GM18498 (cell line): ENCODE measurements at regions not wholly inside any gene's neighbourhood (a gene's known extent, or its start where the extent isn't known, plus 50 kb on each side); places are given as distances from the start of the nearest gene placed in this dataset.
"Not testable (repeated sequence)": the region's sequence is repeated elsewhere in the genome, so short reads cannot be mapped to it uniquely, and the experiment has no call there.

Experiments used
- ATAC-seq: cut with Tn5 transposase; IDR thresholded peaks from one replicate; pipeline ENCODE4 v1.9.1; 2021; ENCODE audit warnings: mild to moderate bottlenecking, moderate library complexity; ENCODE audit not compliant: unreplicated experiment

- no peak for ATAC-seq
Measured at GRCh38 chr10:2067015-2067414, 329.7 kb upstream of the ADARB2 start.

GRCh38 chr10:2054728-2055127 is 317.4 kb upstream of the ADARB2 start:
- ATAC-seq, result no peak

DNA sequence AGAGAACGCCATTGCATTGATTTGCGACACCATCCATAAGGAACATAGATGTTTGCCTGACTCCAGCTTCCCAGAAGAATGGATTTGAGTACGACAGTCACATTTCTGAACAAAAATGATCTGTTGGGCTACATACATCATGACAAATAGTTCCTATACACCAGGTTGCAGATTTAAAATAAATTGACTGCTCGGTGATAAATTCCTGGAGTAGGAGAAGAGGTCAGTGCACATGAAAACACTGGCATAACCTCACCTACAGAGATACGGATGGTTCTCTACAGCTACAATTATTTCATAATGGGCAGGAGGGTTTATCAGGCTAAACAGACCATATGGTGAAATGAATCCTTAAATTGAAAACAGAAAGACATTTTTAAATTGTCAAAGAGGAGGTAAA is 316.5 kb upstream of the ADARB2 start:
- ATAC-seq, result no peak

DNA sequence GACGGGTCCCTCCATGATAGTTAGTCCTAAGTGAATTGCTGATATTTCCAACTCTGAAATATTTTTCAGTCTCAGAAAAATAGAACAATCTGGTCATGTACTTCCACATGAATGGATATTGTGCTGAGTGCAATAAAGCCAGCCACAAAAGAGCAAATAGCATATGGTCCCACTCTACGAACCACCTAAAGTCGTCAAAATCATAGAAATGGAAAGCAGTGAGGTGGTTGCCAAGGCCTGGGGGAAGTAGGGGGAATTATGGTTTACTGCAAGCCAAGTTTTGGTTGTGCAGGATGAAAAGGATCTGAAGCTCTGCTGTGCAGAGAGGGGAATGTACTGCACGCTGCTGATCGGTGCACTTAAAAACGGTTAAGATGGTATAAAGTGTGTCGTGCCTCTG is 313.8 kb upstream of the ADARB2 start:
- ATAC-seq, result no peak

DNA sequence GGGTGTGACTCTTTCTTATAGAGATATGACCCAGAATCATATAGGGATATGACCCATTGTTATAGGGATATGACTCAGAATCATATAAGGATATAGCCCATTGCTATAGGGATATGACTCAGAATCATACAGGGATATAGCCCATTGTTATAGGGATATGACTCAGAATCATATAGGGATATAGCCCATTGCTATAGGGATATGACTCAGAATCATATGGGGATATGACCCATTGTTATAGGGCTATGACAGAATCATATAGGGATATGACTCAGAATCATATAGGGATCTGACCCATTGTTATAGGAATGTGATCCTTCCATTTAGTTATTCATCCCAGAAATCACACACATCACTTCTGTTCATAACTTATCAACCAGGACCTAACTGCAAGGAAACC is 312.2 kb upstream of the ADARB2 start:
- ATAC-seq, result no peak

DNA sequence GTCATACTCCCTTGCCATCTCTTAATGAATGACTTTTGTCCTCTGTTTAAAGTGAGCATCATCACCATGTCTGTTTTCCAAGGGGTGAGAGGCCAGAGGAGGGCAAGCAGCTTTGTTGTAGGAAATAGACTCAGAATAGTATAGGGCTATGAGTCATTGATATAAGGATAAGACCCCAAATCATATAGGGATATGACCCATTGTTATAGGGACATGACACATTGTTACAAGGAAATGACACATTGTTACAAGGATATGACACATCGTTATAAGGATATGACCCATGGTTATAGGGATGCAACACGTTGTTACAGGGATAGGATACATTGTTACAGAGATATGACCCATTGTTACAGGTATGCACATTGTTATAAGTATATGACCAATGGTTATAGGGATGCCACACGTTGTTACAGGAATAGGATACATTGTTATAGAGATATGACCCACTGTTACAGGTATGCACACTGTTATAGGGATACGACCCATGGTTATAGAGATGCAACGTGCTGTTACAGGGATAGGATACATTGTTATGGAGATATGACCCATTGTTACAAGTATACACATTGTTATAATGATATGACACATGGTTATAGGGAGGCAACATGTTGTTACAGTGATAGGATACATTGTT is 311.1 kb upstream of the ADARB2 start:
- no peak for ATAC-seq

- ATAC-seq, result no peak
Measured at GRCh38 chr10:2047679-2048078, 310.4 kb upstream of the ADARB2 start.

- ATAC-seq, result no peak
Measured at GRCh38 chr10:2043379-2043778, 306.1 kb upstream of the ADARB2 start.

GRCh38 chr10:2038036-2038435 is 300.7 kb upstream of the ADARB2 start:
- ATAC-seq, result no peak

- no peak for ATAC-seq
Measured at GRCh38 chr10:2037246-2037645, 299.9 kb upstream of the ADARB2 start.

- no peak for ATAC-seq
Measured at GRCh38 chr10:2036209-2036608, 298.9 kb upstream of the ADARB2 start.

GRCh38 chr10:2030046-2030445 is 292.7 kb upstream of the ADARB2 start:
- no peak for ATAC-seq

- ATAC-seq, result no peak
Measured at GRCh38 chr10:2026936-2027335, 289.6 kb upstream of the ADARB2 start.

DNA sequence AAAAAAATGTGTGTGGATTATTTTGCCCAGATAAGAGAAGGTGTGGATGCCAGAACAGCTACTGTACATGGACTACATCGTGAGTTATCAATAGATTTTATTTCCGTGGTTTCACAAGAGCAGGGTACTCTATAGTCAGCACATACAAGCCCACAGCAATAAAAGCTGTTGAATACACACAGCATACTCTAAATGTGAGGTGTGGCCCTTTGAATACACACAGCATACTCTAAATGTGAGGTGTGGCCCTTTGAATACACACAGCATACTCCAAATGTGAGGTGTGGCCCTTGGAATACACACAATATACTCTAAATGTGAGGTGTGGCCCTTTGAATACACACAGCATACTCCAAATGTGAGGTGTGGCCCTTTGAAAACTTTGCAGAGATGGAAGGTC is 287.4 kb upstream of the ADARB2 start:
- not testable (repeated sequence) for ATAC-seq

DNA sequence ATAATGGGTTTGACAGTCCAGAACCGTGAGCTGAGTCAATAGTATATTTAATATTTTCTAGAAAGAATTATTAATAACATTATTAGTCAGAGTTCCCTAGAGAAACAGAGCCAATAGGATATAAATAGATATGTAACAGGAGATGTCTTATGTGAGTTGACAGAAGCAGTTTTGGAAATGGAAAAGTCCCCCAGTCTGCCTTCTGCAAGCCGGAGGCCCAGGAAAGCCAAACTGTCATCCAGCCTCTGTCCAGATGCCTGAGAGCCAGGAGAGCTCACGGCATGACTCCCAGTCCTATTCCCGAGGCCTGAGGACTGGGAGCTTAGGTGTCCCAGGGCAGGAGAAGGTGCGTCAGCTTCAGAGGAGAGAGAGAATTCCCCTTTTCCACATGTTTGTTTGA is 286.4 kb upstream of the ADARB2 start:
- ATAC-seq, result no peak

DNA sequence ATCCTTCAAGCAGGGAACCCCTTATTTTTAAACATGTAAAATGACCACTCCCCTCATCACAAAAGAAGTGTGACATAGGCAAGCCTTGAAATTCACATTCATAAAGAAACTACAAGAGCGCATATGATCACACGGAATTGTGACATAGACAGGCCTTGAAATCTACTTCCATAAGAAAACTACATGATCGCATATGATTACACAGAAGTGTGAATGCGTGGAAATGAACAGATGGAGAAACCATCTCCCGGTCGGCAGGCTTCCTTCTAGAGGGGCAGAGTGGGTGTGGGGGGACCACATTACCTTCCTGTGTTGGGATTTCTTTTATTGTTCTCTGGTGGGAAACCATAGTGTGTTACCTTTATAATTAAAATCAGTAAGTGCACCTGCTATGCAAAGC is 285.1 kb upstream of the ADARB2 start:
- ATAC-seq, result no peak

DNA sequence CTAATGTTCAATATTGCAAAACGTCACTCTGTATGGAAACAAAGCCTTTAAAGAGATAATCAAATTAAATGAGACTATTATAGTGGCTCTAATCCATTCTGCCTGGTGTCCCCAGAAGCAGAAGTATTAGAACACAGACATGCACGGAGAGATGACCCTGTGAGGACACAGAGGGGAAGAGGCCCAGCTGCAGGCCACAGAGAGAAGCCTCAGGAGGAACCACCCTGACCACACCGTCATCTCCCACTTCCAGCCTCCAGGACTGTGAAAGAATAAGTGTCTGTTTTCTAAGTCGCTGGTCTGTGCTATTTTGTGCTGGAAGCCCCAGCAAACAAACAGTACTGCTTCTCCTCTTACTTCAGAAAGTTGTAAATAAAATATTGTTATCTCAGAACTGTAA is 283.5 kb upstream of the ADARB2 start:
- no peak for ATAC-seq

DNA sequence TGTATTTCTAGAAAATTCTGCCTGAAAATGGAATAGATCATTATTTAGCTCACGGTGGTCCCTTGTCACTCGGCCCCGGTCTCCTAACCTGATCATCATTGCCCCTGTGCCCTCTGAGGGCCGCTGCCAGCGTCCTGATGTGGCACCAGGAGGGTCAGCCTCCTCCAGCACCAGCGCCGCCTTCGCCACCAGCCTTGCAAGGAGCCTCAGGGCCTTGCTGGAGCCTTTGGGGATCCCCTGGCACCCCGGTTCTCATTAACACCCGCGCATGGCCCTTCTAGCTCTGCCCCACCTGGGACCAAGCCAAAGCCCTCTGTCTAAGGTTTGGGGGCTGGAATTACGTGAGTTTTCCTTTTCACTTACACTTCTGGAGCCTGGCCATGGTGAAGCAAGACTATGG is 282.5 kb upstream of the ADARB2 start:
- ATAC-seq, result no peak

DNA sequence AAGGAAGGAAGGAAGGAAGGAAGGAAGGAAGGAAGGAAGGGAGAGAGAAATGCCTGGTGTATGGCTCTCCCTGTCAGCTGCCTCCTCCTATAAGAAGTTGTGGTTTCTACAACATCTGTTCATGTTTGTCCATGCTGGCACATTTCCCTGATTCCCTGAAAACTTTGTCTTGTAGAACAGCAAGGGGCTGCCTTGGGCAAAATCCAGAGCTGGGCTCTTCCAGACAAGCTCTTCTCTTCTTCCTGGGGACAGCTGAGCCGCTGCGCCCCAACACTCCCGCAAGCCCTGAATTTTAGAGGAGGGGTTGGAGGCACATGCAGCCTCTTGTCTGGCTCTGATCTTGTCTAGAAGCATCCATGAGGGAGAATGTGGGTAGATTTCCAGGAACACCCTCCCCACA is 282.0 kb upstream of the ADARB2 start:
- ATAC-seq, result no peak

DNA sequence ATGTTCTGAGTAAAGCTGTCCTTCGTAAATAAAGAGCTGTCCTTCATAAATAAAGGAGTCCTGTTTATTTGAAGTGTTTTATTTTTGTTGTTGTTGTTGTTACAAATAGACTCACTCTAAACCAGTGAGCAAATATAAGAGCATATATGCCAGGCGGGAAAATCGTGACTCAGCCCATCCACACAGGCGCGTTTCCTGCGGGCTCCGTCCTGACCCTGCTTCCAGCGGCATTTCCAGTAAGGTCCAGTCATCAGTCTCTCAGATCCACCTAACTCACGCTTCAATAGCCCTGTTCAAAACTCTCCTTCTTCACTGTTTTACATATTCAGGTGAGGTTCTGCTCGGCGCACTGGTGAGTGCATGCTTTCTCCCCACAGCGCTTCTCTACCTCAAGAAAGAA is 277.2 kb upstream of the ADARB2 start:
- no peak for ATAC-seq

DNA sequence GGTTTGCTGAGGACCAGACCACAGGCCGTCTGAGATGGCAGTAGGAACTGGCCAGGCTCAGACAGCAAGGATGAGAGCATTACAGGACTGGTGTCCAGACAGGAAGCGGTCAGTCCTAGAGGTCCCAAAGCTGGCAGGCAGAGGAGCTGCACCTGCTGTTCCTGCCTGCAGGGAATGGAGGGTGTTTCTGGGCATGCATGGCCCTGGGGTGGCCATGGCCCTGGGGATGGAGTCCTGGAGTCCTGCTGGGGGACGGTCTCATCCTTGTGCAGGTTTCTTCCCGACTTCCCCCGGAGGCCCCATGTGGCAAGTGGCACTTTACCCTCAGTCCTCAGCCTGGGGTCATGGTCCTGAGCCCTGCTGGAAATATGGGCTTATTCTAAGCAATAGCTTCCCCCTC is 274.9 kb upstream of the ADARB2 start:
- ATAC-seq, result no peak

GRCh38 chr10:2011106-2011716 is 273.9 kb upstream of the ADARB2 start:
- ATAC-seq, result no peak

- ATAC-seq, result no peak
Measured at GRCh38 chr10:2005546-2005945, 268.2 kb upstream of the ADARB2 start.
